ENCODE measurements at regions not wholly inside any gene's neighbourhood (a gene's known extent, or its start where the extent isn't known, plus 50 kb on each side); places are given as distances from the start of the nearest gene placed in this dataset.

DNA sequence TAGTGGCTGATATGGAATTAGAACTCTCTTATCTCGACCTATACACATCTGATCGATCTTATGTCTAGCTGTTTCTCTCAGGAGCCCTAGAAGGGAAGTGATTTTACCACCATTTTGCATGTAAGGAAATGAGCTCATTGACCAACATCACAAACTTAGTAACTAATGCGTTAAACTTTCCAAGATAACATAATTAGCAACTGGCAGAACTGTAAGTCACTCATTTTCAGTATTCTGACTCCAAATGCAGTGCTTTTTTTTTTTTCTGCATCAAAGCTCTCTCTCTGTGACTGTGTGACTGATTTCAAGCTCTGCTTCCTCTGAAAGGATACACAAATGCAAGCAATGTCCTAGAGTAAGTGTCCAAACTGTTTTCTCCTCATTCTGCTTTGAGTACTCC is 68.1 kb upstream of the FBXL7 start:
- no peak overlapping the region for H3K27ac ChIP-seq

DNA sequence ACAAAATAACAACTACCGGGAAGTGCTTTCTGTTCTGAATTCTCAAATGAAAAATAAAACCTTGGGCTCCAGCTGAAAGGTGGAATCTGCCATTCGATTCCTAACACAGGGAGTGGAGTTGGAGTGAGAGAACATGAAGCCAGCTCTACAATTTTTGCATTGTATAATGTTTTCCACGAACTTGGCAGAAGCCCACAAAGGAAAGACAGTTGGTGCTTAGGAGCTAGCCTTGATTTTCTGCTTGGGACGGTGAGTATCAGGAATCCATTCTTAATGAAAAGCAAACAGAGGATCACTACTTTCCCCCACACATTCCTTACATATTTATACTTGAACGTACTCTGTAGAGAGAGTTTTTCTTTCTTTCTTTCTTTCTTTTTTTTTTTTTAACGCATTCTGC is 74.2 kb upstream of the FBXL7 start:
- H3K27ac ChIP-seq, result no peak overlapping the region
- TF ChIP-seq, protein P1, sequence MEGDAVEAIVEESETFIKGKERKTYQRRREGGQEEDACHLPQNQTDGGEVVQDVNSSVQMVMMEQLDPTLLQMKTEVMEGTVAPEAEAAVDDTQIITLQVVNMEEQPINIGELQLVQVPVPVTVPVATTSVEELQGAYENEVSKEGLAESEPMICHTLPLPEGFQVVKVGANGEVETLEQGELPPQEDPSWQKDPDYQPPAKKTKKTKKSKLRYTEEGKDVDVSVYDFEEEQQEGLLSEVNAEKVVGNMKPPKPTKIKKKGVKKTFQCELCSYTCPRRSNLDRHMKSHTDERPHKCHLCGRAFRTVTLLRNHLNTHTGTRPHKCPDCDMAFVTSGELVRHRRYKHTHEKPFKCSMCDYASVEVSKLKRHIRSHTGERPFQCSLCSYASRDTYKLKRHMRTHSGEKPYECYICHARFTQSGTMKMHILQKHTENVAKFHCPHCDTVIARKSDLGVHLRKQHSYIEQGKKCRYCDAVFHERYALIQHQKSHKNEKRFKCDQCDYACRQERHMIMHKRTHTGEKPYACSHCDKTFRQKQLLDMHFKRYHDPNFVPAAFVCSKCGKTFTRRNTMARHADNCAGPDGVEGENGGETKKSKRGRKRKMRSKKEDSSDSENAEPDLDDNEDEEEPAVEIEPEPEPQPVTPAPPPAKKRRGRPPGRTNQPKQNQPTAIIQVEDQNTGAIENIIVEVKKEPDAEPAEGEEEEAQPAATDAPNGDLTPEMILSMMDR (conservative IDR thresholded peaks at IDR 0.05), result no peak

More for the DNA sequence above, 68.1 kb upstream of the FBXL7 start:
- TF ChIP-seq, protein P1 (conservative IDR thresholded peaks at IDR 0.05), result no peak

DNA sequence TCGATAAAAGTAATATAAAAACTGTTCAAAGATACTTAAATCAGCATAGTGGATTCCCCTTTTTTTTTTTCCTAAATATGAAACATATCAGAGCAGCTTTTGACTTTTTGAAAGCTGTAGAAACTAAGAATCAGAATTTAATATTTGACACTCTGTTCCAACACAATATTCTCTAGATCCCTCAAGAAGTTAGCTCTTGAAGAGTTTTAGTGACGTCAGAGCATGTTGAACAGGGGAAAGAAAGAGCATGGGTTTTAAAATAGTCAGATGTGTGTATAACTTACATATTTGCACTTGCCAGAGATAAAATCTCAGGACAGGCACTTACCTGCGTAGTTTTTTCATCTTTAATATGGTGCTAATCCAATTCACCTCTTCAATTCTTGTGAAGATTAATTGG is 75.2 kb upstream of the FBXL7 start:
- no peak overlapping the region for H3K27ac ChIP-seq
- TF ChIP-seq, protein P1 (conservative IDR thresholded peaks at IDR 0.05), result no peak

DNA sequence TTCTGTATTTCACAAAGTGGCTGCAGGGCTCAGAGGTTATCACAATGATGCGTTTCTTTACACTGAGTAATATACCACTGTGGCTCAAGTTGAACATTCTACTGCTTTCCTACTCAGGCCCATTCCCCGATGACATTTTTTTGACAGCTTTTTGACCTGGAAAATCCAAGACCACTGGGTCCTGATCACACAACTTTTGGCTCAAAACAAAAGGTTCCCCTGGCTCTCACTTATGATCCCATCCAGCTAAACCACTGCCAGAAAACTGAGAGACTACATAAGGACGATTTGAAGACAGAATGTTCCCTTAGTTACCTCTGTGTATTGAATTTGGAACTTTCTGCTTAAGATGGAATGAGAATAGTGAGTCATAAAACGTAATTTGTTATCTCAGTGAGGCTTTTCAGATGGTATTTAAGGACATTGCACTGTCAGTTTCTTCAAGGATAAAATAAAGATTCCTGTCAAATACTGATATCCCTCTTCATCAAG is 78.0 kb upstream of the FBXL7 start:
- TF ChIP-seq, protein P1 (conservative IDR thresholded peaks at IDR 0.05), result no peak
- no peak overlapping the region for H3K27ac ChIP-seq

DNA sequence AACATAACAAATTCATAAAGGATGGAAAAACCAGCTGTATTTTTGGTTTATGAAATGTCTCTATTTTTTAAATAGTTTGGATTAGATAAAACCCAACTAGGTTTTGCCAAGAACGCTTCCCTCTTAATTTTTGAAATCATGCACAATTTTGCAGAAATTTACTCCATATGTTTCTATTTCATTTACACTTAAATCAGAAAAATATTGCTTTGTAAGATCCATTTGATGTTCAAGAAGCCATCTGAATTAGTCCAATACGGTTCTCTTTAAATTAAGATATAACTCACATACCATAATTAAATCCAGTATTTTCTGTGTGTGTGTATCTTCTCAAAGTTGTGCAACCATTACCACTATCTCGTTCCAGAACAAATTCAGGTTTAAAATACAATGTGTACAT is 78.6 kb upstream of the FBXL7 start:
- H3K27ac ChIP-seq, result no peak overlapping the region
- TF ChIP-seq, protein P1 (conservative IDR thresholded peaks at IDR 0.05), result no peak

DNA sequence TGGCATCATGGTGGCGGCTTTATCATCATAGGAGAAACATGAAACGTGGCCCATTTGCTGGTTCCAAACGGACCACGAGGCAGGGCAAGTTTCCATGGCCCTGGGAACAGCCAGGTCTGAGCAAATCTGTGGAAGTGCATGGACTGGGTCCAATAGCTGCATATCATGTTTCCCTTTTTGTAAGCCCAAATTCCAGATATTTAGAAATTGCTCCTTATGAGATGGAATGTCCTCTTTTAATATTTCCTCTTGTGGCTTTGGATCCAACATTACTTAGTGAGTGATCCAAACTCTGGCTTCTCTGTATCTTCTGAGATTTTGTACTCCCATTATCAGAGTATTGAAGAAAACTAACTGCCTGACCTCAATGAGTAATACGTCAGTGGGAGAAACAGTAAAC is 79.8 kb upstream of the FBXL7 start:
- H3K27ac ChIP-seq, result no peak overlapping the region
- TF ChIP-seq, protein P1 (conservative IDR thresholded peaks at IDR 0.05), result no peak

DNA sequence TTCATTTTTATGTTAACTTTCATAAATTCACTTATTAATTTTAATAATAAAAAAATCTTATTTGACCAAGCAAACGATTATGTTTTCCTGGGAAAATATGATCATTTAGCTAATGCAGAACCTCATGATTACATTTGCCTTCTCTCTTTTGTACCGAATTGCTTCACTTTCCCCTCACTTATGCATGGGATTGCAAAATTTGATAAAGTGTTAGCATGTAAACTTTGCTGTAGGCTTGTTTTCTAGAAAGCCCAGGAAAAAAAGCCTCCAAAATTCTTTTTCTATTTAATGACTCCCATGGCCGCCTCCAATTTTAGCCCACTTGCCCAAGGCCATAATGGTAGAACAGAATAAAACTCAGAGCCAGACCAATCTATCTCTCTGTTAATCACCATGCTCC is 82.8 kb upstream of the FBXL7 start:
- no peak overlapping the region for H3K27ac ChIP-seq
- TF ChIP-seq, protein P1 (conservative IDR thresholded peaks at IDR 0.05), result no peak

Measured in VCaP (cell line).